ENCODE measurements at regions not wholly inside any gene's neighbourhood (a gene's known extent, or its start where the extent isn't known, plus 50 kb on each side); places are given as distances from the start of the nearest gene placed in this dataset.

DNA sequence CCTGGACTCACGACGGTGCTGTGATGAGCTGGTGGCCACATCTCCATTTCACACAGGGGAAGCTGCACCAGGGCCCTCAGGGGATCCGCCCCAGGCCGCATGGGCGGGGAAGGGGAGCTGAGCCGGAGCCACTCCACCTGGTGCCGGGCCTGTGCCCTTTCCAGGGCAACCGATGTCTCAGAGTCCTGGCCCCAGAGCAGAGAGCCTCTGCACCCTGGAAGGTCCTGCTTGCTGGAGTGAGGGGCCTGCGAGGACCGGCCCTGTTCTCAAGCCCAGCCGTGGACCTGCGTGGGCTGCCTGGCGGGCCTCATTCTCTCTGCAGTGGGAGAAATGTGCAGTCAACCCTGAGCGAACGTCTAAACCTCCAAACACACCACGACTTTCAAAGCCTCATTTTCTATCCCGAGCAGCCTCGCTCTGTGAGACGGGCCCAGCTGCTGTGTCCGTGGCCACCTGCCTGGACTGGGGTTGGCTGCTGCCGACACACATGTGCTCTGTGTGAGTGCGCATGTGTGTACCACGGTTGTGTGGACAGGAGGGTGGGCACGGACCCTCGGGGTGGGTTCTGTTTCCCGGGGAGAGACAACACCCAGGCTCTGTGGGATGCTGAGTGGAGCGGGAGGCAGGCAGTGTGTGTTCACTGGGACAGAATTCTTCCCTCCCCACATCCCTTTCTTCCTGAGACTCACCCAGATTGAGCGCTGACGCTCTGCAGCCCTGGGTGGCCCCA is 163.5 kb downstream of the KIF26A start:
- Histone ChIP-seq H3K36me3 (ENCODE audit: control insufficient read depth, insufficient read depth, low read length) (no peaks in the 10 kb centered on the region), H3K4me3 (ENCODE audit: low read length) (no peak overlapping the region), H3K27ac (ENCODE audit: low read length) (no peak overlapping the region), H3K27me3 (ENCODE audit: control insufficient read depth, insufficient read depth, low read length) (no peaks in the 10 kb centered on the region), H3K9me3 (ENCODE audit: control insufficient read depth, insufficient read depth, low read length) (no peaks in the 10 kb centered on the region), H3K4me1 (ENCODE audit: control insufficient read depth, insufficient read depth, low read length) (no peaks in the 10 kb centered on the region)
- no peaks in the 10 kb centered on the region for H3K4me1 Mint-ChIP-seq
- ATAC-seq (no peak), DNase-seq (no peak)
- no peak overlapping the region for H3K4me3 Mint-ChIP-seq
- no peaks in the 10 kb centered on the region for H3K27me3 Mint-ChIP-seq (ENCODE audit: low read depth in 2 of 2)
- no peak overlapping the region for H3K27ac Mint-ChIP-seq
- TF ChIP-seq, protein P1, sequence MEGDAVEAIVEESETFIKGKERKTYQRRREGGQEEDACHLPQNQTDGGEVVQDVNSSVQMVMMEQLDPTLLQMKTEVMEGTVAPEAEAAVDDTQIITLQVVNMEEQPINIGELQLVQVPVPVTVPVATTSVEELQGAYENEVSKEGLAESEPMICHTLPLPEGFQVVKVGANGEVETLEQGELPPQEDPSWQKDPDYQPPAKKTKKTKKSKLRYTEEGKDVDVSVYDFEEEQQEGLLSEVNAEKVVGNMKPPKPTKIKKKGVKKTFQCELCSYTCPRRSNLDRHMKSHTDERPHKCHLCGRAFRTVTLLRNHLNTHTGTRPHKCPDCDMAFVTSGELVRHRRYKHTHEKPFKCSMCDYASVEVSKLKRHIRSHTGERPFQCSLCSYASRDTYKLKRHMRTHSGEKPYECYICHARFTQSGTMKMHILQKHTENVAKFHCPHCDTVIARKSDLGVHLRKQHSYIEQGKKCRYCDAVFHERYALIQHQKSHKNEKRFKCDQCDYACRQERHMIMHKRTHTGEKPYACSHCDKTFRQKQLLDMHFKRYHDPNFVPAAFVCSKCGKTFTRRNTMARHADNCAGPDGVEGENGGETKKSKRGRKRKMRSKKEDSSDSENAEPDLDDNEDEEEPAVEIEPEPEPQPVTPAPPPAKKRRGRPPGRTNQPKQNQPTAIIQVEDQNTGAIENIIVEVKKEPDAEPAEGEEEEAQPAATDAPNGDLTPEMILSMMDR (IDR thresholded peaks at IDR 0.05), result no peak
- no peaks in the 10 kb centered on the region for H3K9me3 Mint-ChIP-seq
- WGBS (ENCODE audit: insufficient coverage), result 88% methylated on average over 25 of the region's 29 CpGs
- no peaks in the 10 kb centered on the region for H3K36me3 Mint-ChIP-seq
- intact Hi-C loops (cut with micrococcal nuclease), result no loop called here

DNA sequence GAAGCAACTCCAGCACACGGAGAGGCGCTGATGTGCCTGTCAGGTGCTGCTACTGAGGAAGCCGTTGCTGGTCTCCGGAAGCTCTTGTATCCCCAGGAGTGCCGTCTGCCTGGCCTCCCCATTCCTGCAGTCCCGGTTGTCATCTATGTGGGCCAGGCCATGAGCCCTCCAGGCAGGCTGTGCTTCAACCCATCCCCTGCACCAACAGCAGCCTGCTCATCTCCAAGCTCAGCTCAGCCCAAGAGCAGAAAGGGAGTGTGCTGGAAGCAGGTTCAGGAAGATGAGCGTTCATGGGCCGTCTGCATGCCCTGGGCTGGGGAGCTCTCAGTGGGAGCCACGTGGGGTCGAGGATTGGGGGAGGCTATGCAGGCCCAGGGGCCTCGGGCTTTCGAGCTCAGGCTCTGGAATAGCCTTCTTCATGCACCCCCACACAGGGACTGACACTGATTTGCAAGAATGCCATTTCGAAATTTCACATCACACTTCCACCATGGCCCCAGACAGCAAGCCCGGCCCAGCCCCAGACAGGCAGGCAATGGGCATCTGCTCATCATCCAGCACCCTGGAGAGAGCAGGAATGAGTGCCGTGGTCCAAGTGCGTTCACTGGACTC is 164.5 kb downstream of the KIF26A start:
- Histone ChIP-seq H3K4me3 (ENCODE audit: low read length) (no peak overlapping the region), H3K4me1 (ENCODE audit: control insufficient read depth, insufficient read depth, low read length) (no peaks in the 10 kb centered on the region), H3K9me3 (ENCODE audit: control insufficient read depth, insufficient read depth, low read length) (no peaks in the 10 kb centered on the region), H3K27ac (ENCODE audit: low read length) (no peak overlapping the region), H3K27me3 (ENCODE audit: control insufficient read depth, insufficient read depth, low read length) (no peaks in the 10 kb centered on the region), H3K36me3 (ENCODE audit: control insufficient read depth, insufficient read depth, low read length) (no peaks in the 10 kb centered on the region)
- whole genome bisulfite sequencing (ENCODE audit: insufficient coverage), result 84% methylated on average over 16 of the region's 16 CpGs
- DNase-seq (no peak), ATAC-seq (no peak)
- Mint-ChIP-seq H3K36me3 (no peaks in the 10 kb centered on the region), H3K4me1 (no peaks in the 10 kb centered on the region), H3K4me3 (no peak overlapping the region), H3K27ac (no peak overlapping the region), H3K27me3 (ENCODE audit: low read depth in 2 of 2) (no peaks in the 10 kb centered on the region), H3K9me3 (no peaks in the 10 kb centered on the region)
- intact Hi-C loops (cut with micrococcal nuclease), result no loop called here
- TF ChIP-seq, protein P1 (IDR thresholded peaks at IDR 0.05), result no peak

DNA sequence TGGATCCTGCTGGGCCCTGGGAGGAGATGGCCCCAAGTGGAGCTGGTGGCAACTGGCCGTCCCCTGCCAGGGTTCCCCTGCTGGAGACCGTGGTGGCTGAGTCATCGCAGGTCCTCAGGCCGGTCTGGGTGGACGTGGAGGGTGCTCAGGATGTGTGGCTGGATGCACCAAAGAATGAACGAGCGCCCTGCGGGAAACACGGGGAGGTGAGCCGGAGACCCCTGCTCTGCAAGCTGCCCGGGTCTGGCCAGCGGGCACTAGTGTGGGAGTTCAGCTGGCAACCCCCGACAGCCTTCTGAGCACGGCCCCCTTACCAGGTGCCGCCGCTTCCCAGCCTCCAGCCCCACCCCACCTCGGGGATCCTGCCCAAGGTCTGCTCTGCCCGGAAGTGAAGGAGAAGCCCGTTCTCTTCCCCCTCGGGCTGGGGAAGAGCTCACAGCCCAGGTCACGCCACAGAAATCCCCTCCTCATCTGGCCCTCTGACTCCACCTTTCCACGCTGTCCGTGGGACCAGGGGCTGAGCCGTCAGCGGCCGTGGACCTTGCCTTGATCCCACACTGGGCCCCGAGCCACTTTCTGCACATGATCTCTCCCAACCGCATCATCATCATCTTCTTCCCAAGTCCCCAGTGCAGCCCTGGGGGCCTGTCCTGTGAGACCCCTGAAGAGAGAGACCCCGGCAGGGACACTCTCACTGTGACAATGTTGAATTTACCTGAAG is 165.5 kb downstream of the KIF26A start:
- no peaks in the 10 kb centered on the region for H3K9me3 Mint-ChIP-seq
- DNase-seq (no peak), ATAC-seq (no peak)
- no peaks in the 10 kb centered on the region for H3K9me3 ChIP-seq (ENCODE audit: control insufficient read depth, insufficient read depth, low read length)
- WGBS (ENCODE audit: insufficient coverage), result 89% methylated on average over 29 of the region's 29 CpGs
- no peaks in the 10 kb centered on the region for H3K27me3 Mint-ChIP-seq (ENCODE audit: low read depth in 2 of 2)
- H3K36me3 Mint-ChIP-seq, result no peaks in the 10 kb centered on the region
- no peak overlapping the region for H3K4me3 ChIP-seq (ENCODE audit: low read length)
- no peak overlapping the region for H3K27ac ChIP-seq (ENCODE audit: low read length)
- intact Hi-C loops (cut with micrococcal nuclease), result no loop called here
- no peaks in the 10 kb centered on the region for H3K4me1 Mint-ChIP-seq
- H3K4me1 ChIP-seq (ENCODE audit: control insufficient read depth, insufficient read depth, low read length), result no peaks in the 10 kb centered on the region
- no peak overlapping the region for H3K4me3 Mint-ChIP-seq
- TF ChIP-seq, protein P1 (IDR thresholded peaks at IDR 0.05), result no peak
- no peaks in the 10 kb centered on the region for H3K36me3 ChIP-seq (ENCODE audit: control insufficient read depth, insufficient read depth, low read length)
- H3K27ac Mint-ChIP-seq, result no peak overlapping the region
- H3K27me3 ChIP-seq (ENCODE audit: control insufficient read depth, insufficient read depth, low read length), result no peaks in the 10 kb centered on the region
